T-helper 2 cell treated with Interferon-gamma antibody and Interleukin-4, amounts not matched to agents 100 ng/mL and 5 ng/mL, for 36 hours (primary cell): ENCODE measurements at regions not wholly inside any gene's neighbourhood (a gene's known extent, or its start where the extent isn't known, plus 50 kb on each side); places are given as distances from the start of the nearest gene placed in this dataset.

ENCODE experiments used
- intact Hi-C: fragments of 100-400 bp; cut with micrococcal nuclease; formaldehyde crosslinking; loops from one replicate; pipeline ENCODE4 v1.15.1; 2023

GRCh38 chr15:99440551-99441443 lies 125.0 kb upstream of the MEF2A start:
- intact Hi-C loops: no loop called here

- intact Hi-C loops: no loop called here
Observed at GRCh38 chr15:99441444-99441800, 124.4 kb upstream of the MEF2A start.

- intact Hi-C loops: no loop called here
Observed at GRCh38 chr15:99441871-99442251, 123.9 kb upstream of the MEF2A start.

- intact Hi-C loops: no loop called here
Observed at GRCh38 chr15:99442252-99442897, 123.4 kb upstream of the MEF2A start.

- intact Hi-C loops: no loop called here
Observed at GRCh38 chr15:99443056-99443756, 122.6 kb upstream of the MEF2A start.

GRCh38 chr15:99443768-99444446 lies 121.9 kb upstream of the MEF2A start:
- intact Hi-C loops: no loop called here

GRCh38 chr15:99445272-99445850 lies 120.4 kb upstream of the MEF2A start:
- intact Hi-C loops: no loop called here

GRCh38 chr15:99446565-99447496 lies 119.0 kb upstream of the MEF2A start:
- intact Hi-C loops: no loop called here

- intact Hi-C loops: no loop called here
Observed at GRCh38 chr15:99447497-99448371, 118.0 kb upstream of the MEF2A start.

- intact Hi-C loops: no loop called here
Observed at GRCh38 chr15:99449514-99449913, 116.3 kb upstream of the MEF2A start.

- intact Hi-C loops: no loop called here
Observed at GRCh38 chr15:99450896-99451358, 114.9 kb upstream of the MEF2A start.

GRCh38 chr15:99451484-99451883 lies 114.3 kb upstream of the MEF2A start:
- intact Hi-C loops: no loop called here

- intact Hi-C loops: no loop called here
Observed at GRCh38 chr15:99452010-99452409, 113.8 kb upstream of the MEF2A start.

- intact Hi-C loops: no loop called here
Observed at GRCh38 chr15:99452728-99453636, 112.8 kb upstream of the MEF2A start.

- intact Hi-C loops: no loop called here
Observed at GRCh38 chr15:99453637-99454030, 112.2 kb upstream of the MEF2A start.

- intact Hi-C loops: no loop called here
Observed at GRCh38 chr15:99454107-99454809, 111.5 kb upstream of the MEF2A start.
